HFF-Myc (cell line): ENCODE measurements at regions not wholly inside any gene's neighbourhood (a gene's known extent, or its start where the extent isn't known, plus 50 kb on each side); places are given as distances from the start of the nearest gene placed in this dataset.

Experiments
- DNase-seq: peaks from one replicate; pipeline ENCODE4 v3.0.0-alpha.2; 2011; ENCODE audit warnings: low read depth; ENCODE audit errors: extremely low read depth
- H3K4me3 ChIP-seq: replicated peaks from 2 replicates; pipeline ENCODE4 v1.5.1; 2011; ENCODE audit warnings: low read depth, mild to moderate bottlenecking, control low read depth, low read length
- CTCF ChIP-seq: IDR thresholded peaks from 2 replicates; pipeline ENCODE4 v1.5.1; 2012; ENCODE audit warnings: mild to moderate bottlenecking, low read depth, low read length, control low read depth; ENCODE audit errors: missing control alignments

- H3K4me3 ChIP-seq, result no peak overlapping the region
- DNase-seq, result no peak
Observed at GRCh38 chr1:208501542-208501941, 257.4 kb upstream of the PLXNA2 start.

GRCh38 chr1:208503787-208504186 lies 259.6 kb upstream of the PLXNA2 start:
- no peak overlapping the region for H3K4me3 ChIP-seq
- no peak for TF ChIP-seq CTCF
- no peak for DNase-seq

More at GRCh38 chr1:208501542-208501941, 257.4 kb upstream of the PLXNA2 start:
- no peak for TF ChIP-seq CTCF

GRCh38 chr1:208506812-208507211 lies 262.6 kb upstream of the PLXNA2 start:
- no peak for TF ChIP-seq CTCF
- no peak overlapping the region for H3K4me3 ChIP-seq
- no peak for DNase-seq

GRCh38 chr1:208509072-208509471 lies 264.9 kb upstream of the PLXNA2 start:
- no peak for DNase-seq
- no peak overlapping the region for H3K4me3 ChIP-seq
- TF ChIP-seq CTCF, result no peak

- peak; percentile 12 for DNase-seq
- H3K4me3 ChIP-seq, result no peak overlapping the region
Observed at GRCh38 chr1:208510192-208510952, 266.2 kb upstream of the PLXNA2 start.

GRCh38 chr1:208511242-208511860 lies 267.2 kb upstream of the PLXNA2 start:
- TF ChIP-seq CTCF, result no peak
- DNase-seq, result no peak
- no peak overlapping the region for H3K4me3 ChIP-seq

More at GRCh38 chr1:208510192-208510952, 266.2 kb upstream of the PLXNA2 start:
- TF ChIP-seq CTCF, result no peak
